Neural cell (in vitro differentiated cells): ENCODE measurements at regions not wholly inside any gene's neighbourhood (a gene's known extent, or its start where the extent isn't known, plus 50 kb on each side); places are given as distances from the start of the nearest gene placed in this dataset.

ENCODE experiments used
- EZH2 ChIP-seq: fragments of 200-600, 300-800 bp; shearing (Covaris generic), sonication (generic); IDR thresholded peaks from 2 replicates; pipeline ENCODE4 v1.6.1; 2014; ENCODE audit warnings: antibody characterized with exemption, low read length, borderline replicate concordance, mild to moderate bottlenecking; ENCODE audit not compliant: insufficient read depth, poor library complexity, severe bottlenecking
- POLR2AphosphoS5 ChIP-seq: IDR thresholded peaks from 2 replicates; pipeline ENCODE4 v1.6.1; 2012
- RAD21 ChIP-seq: fragments of 450-650 bp; conservative IDR thresholded peaks from 2 replicates; pipeline ENCODE4 v1.6.1; 2014; ENCODE audit warnings: antibody characterized with exemption, mild to moderate bottlenecking, moderate library complexity
- TAF1 ChIP-seq: IDR thresholded peaks from 2 replicates; pipeline ENCODE4 v1.6.1; 2012; ENCODE audit warnings: low read depth
- TF ChIP-seq, protein P1 (sequence below): fragments of 450-650 bp; IDR thresholded peaks from 2 replicates; pipeline ENCODE4 v1.5.1; 2014; ENCODE audit warnings: antibody characterized with exemption, mild to moderate bottlenecking, moderate library complexity; ENCODE audit not compliant: poor library complexity, severe bottlenecking
- TF ChIP-seq, protein P2 (sequence below): IDR thresholded peaks from 2 replicates; pipeline ENCODE4 v1.6.1; 2012; ENCODE audit warnings: borderline replicate concordance

GRCh38 chr3:164572436-164572835 is 505.9 kb downstream of the SI start:
- no peak for TF ChIP-seq EZH2
- TF ChIP-seq, protein P1, sequence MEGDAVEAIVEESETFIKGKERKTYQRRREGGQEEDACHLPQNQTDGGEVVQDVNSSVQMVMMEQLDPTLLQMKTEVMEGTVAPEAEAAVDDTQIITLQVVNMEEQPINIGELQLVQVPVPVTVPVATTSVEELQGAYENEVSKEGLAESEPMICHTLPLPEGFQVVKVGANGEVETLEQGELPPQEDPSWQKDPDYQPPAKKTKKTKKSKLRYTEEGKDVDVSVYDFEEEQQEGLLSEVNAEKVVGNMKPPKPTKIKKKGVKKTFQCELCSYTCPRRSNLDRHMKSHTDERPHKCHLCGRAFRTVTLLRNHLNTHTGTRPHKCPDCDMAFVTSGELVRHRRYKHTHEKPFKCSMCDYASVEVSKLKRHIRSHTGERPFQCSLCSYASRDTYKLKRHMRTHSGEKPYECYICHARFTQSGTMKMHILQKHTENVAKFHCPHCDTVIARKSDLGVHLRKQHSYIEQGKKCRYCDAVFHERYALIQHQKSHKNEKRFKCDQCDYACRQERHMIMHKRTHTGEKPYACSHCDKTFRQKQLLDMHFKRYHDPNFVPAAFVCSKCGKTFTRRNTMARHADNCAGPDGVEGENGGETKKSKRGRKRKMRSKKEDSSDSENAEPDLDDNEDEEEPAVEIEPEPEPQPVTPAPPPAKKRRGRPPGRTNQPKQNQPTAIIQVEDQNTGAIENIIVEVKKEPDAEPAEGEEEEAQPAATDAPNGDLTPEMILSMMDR = no peak
- no peak for TF ChIP-seq TAF1
- no peak for TF ChIP-seq POLR2AphosphoS5
- TF ChIP-seq RAD21 = no peak
- TF ChIP-seq, protein P2, sequence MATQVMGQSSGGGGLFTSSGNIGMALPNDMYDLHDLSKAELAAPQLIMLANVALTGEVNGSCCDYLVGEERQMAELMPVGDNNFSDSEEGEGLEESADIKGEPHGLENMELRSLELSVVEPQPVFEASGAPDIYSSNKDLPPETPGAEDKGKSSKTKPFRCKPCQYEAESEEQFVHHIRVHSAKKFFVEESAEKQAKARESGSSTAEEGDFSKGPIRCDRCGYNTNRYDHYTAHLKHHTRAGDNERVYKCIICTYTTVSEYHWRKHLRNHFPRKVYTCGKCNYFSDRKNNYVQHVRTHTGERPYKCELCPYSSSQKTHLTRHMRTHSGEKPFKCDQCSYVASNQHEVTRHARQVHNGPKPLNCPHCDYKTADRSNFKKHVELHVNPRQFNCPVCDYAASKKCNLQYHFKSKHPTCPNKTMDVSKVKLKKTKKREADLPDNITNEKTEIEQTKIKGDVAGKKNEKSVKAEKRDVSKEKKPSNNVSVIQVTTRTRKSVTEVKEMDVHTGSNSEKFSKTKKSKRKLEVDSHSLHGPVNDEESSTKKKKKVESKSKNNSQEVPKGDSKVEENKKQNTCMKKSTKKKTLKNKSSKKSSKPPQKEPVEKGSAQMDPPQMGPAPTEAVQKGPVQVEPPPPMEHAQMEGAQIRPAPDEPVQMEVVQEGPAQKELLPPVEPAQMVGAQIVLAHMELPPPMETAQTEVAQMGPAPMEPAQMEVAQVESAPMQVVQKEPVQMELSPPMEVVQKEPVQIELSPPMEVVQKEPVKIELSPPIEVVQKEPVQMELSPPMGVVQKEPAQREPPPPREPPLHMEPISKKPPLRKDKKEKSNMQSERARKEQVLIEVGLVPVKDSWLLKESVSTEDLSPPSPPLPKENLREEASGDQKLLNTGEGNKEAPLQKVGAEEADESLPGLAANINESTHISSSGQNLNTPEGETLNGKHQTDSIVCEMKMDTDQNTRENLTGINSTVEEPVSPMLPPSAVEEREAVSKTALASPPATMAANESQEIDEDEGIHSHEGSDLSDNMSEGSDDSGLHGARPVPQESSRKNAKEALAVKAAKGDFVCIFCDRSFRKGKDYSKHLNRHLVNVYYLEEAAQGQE = no peak
